Osteocyte (in vitro differentiated cells): ENCODE measurements at regions not wholly inside any gene's neighbourhood (a gene's known extent, or its start where the extent isn't known, plus 50 kb on each side); places are given as distances from the start of the nearest gene placed in this dataset.
"Not testable (repeated sequence)": the region's sequence is repeated elsewhere in the genome, so short reads cannot be mapped to it uniquely, and the experiment has no call there.

ENCODE experiments used
- DNase-seq: peaks from one replicate; pipeline ENCODE4 v3.0.0; 2021; ENCODE audit warnings: mixed read lengths; ENCODE audit not compliant: unreplicated experiment; ENCODE audit errors: extremely low spot score
- H3K27ac Mint-ChIP-seq: one replicate; pipeline ENCODE4 v1.8.0; 2021; ENCODE audit warnings: mild to moderate bottlenecking, mixed read lengths; ENCODE audit not compliant: unreplicated experiment
- H3K27me3 Mint-ChIP-seq: one replicate; pipeline ENCODE4 v1.8.0; 2021; ENCODE audit warnings: mixed read lengths; ENCODE audit not compliant: unreplicated experiment
- H3K36me3 Mint-ChIP-seq: one replicate; pipeline ENCODE4 v1.8.0; 2021; ENCODE audit warnings: mixed read lengths; ENCODE audit not compliant: unreplicated experiment
- H3K4me1 Mint-ChIP-seq: one replicate; pipeline ENCODE4 v1.8.0; 2021; ENCODE audit warnings: mixed read lengths; ENCODE audit not compliant: unreplicated experiment
- H3K4me3 Mint-ChIP-seq: one replicate; pipeline ENCODE4 v1.8.0; 2021; ENCODE audit warnings: mild to moderate bottlenecking, moderate library complexity, mixed read lengths; ENCODE audit not compliant: unreplicated experiment
- H3K9me3 Mint-ChIP-seq: one replicate; pipeline ENCODE4 v1.8.0; 2021; ENCODE audit warnings: mixed read lengths; ENCODE audit not compliant: unreplicated experiment
- CTCF ChIP-seq: fragments of 200-600 bp; sonication (generic); IDR thresholded peaks from 2 replicates; pipeline ENCODE4 v1.5.0; 2021; ENCODE audit warnings: antibody characterized with exemption, mild to moderate bottlenecking, moderate library complexity

- H3K4me3 Mint-ChIP-seq = no peak overlapping the region
- H3K27ac Mint-ChIP-seq = no peak overlapping the region
- TF ChIP-seq CTCF = no peak
- H3K36me3 Mint-ChIP-seq = no peaks in the 10 kb centered on the region
- DNase-seq = no peak
- no peaks in the 10 kb centered on the region for H3K9me3 Mint-ChIP-seq
- H3K4me1 Mint-ChIP-seq = no peaks in the 10 kb centered on the region
- no peaks in the 10 kb centered on the region for H3K27me3 Mint-ChIP-seq
These were observed 404.2 kb downstream of the RSL24D1 start for GRCh38 chr15:54792526-54792925.

GRCh38 chr15:54790693-54791092, 406.0 kb downstream of the RSL24D1 start:
- no peaks in the 10 kb centered on the region for H3K36me3 Mint-ChIP-seq
- no peaks in the 10 kb centered on the region for H3K27me3 Mint-ChIP-seq
- no peak overlapping the region for H3K4me3 Mint-ChIP-seq
- no peak for DNase-seq
- H3K4me1 Mint-ChIP-seq = no peaks in the 10 kb centered on the region
- no peak overlapping the region for H3K27ac Mint-ChIP-seq
- no peak for TF ChIP-seq CTCF
- H3K9me3 Mint-ChIP-seq = peaks cover 11% of the 10 kb centered on the region

- H3K4me1 Mint-ChIP-seq = no peaks in the 10 kb centered on the region
- no peak for TF ChIP-seq CTCF
- H3K27ac Mint-ChIP-seq = no peak overlapping the region
- H3K36me3 Mint-ChIP-seq = no peaks in the 10 kb centered on the region
- no peaks in the 10 kb centered on the region for H3K27me3 Mint-ChIP-seq
- DNase-seq = no peak
- H3K9me3 Mint-ChIP-seq = peaks cover 19% of the 10 kb centered on the region
- no peak overlapping the region for H3K4me3 Mint-ChIP-seq
These were observed 407.4 kb downstream of the RSL24D1 start for GRCh38 chr15:54789376-54789775.

GRCh38 chr15:54781220-54781619, 415.5 kb downstream of the RSL24D1 start:
- not testable (repeated sequence) for H3K4me3 Mint-ChIP-seq, H3K27ac Mint-ChIP-seq, H3K27me3 Mint-ChIP-seq, H3K4me1 Mint-ChIP-seq, DNase-seq, H3K36me3 Mint-ChIP-seq
- peaks cover 35% of the 10 kb centered on the region for H3K9me3 Mint-ChIP-seq

- no peak for TF ChIP-seq CTCF
These were observed 417.5 kb downstream of the RSL24D1 start for GRCh38 chr15:54779271-54779670.

GRCh38 chr15:54776410-54776809, 420.3 kb downstream of the RSL24D1 start:
- TF ChIP-seq CTCF = no peak
- Mint-ChIP-seq H3K4me3 (no peak overlapping the region), H3K27ac (no peak overlapping the region), H3K36me3 (no peaks in the 10 kb centered on the region), H3K27me3 (no peaks in the 10 kb centered on the region), H3K9me3 (peaks cover 5% of the 10 kb centered on the region), H3K4me1 (no peaks in the 10 kb centered on the region)
- no peak for DNase-seq

More at GRCh38 chr15:54779271-54779670, 417.5 kb downstream of the RSL24D1 start:
- Mint-ChIP-seq H3K27ac (no peak overlapping the region), H3K27me3 (no peaks in the 10 kb centered on the region), H3K4me1 (no peaks in the 10 kb centered on the region), H3K36me3 (no peaks in the 10 kb centered on the region), H3K9me3 (peaks cover 21% of the 10 kb centered on the region), H3K4me3 (no peak overlapping the region)
- DNase-seq = no peak
